Testis (tissue), 2 donors: ENCODE measurements at regions not wholly inside any gene's neighbourhood (a gene's known extent, or its start where the extent isn't known, plus 50 kb on each side); places are given as distances from the start of the nearest gene placed in this dataset.

Experiments
- CTCF ChIP-seq, 3 experiments: fragments of 450-650 bp in 2 of 3; fragments of 200-600 bp in 1 of 3; sonication (generic) in 1 of 3; IDR thresholded peaks; one replicate each; pipeline ENCODE4 v1.5.1; 2016 to 2019; ENCODE audit warnings: antibody characterized with exemption in 3 of 3, mild to moderate bottlenecking in 2 of 3, moderate library complexity in 1 of 3
- POLR2A ChIP-seq: fragments of 450-650 bp; IDR thresholded peaks from one replicate; pipeline ENCODE4 v1.6.1; 2017; ENCODE audit warnings: antibody characterized with exemption, mild to moderate bottlenecking, moderate library complexity

GRCh38 chr2:107255744-107256143 lies 369.8 kb upstream of the ST6GAL2 start:
- no peak for TF ChIP-seq CTCF (IDR thresholded peaks at IDR 0.05)
- TF ChIP-seq POLR2A: no peak
